A673 (cell line): ENCODE measurements at regions not wholly inside any gene's neighbourhood (a gene's known extent, or its start where the extent isn't known, plus 50 kb on each side); places are given as distances from the start of the nearest gene placed in this dataset.
"Not testable (repeated sequence)": the region's sequence is repeated elsewhere in the genome, so short reads cannot be mapped to it uniquely, and the experiment has no call there.

Source experiments
- BruUV-seq: library from RNA; stranded (reverse); fragments of 400-500 nt; replicated peaks from 2 replicates; lab custom pipeline; 2021; lab: Mats Ljungman, UMichigan
- CTCF ChIA-PET: fragments of 300-600 bp; sonication (Branson Sonifier 250); formaldehyde crosslinking; loops from one replicate; lab custom pipeline; 2022; ENCODE audit warnings: antibody characterized with exemption; lab: Charles Lee
- POLR2A ChIA-PET: fragments of 300-600 bp; sonication (Branson Sonifier 250); formaldehyde crosslinking; loops from one replicate; lab custom pipeline; 2022; ENCODE audit warnings: antibody characterized with exemption; ENCODE audit not compliant: low non-redundant PET; lab: Charles Lee
- DNase-seq: peaks from one replicate; pipeline ENCODE4 v3.0.0-alpha.2; 2015; ENCODE audit warnings: low spot score
- H3K27ac ChIP-seq: fragments of 200-600 bp; sonication (generic); 2 replicates; pipeline ENCODE4 v1.5.1; 2016; ENCODE audit warnings: mixed run types, low read depth, mild to moderate bottlenecking, mixed read lengths, antibody characterized with exemption, low read length; ENCODE audit not compliant: poor library complexity, severe bottlenecking
- H3K27me3 ChIP-seq: fragments of 200-600 bp; sonication (generic); replicated peaks from 2 replicates; pipeline ENCODE4 v1.6.1; 2017; ENCODE audit warnings: mixed run types, low read depth, mild to moderate bottlenecking, mixed read lengths, antibody characterized with exemption, low read length; ENCODE audit not compliant: insufficient read depth, poor library complexity
- H3K36me3 ChIP-seq: fragments of 200-600 bp; sonication (generic); 2 replicates; pipeline ENCODE4 v1.6.1; 2016; ENCODE audit warnings: mixed run types, mild to moderate bottlenecking, mixed read lengths, antibody characterized with exemption, low read length; ENCODE audit not compliant: insufficient read depth, poor library complexity, severe bottlenecking
- H3K4me1 ChIP-seq: fragments of 200-600 bp; sonication (generic); 2 replicates; pipeline ENCODE4 v1.6.1; 2017; ENCODE audit warnings: mixed run types, mild to moderate bottlenecking, mixed read lengths, antibody characterized with exemption, low read length; ENCODE audit not compliant: insufficient read depth, poor library complexity, severe bottlenecking
- H3K4me3 ChIP-seq: fragments of 200-600 bp; sonication (generic); 2 replicates; pipeline ENCODE4 v1.5.1; 2016; ENCODE audit warnings: low read depth, mixed run types, mild to moderate bottlenecking, mixed read lengths, low read length; ENCODE audit not compliant: poor library complexity, severe bottlenecking
- H3K9me3 ChIP-seq: fragments of 200-600 bp; sonication (generic); 2 replicates; pipeline ENCODE4 v1.6.1; 2016; ENCODE audit warnings: mixed run types, low read depth, mild to moderate bottlenecking, mixed read lengths, antibody characterized with exemption, low read length; ENCODE audit not compliant: poor library complexity, severe bottlenecking
- EZH2 ChIP-seq: fragments of 200-600 bp; sonication (generic); IDR thresholded peaks from 2 replicates; pipeline ENCODE4 v1.6.1; 2017; ENCODE audit warnings: borderline replicate concordance, low read depth, mild to moderate bottlenecking, mixed read lengths, antibody characterized with exemption, low read length; ENCODE audit not compliant: poor library complexity, severe bottlenecking
- intact Hi-C: fragments of 100-400 bp; cut with micrococcal nuclease; formaldehyde crosslinking; loops from one replicate; pipeline ENCODE4 v1.10.0; 2022; ENCODE audit not compliant: unreplicated experiment
- TF ChIP-seq, protein P1 (sequence below): fragments of 300-800, 200-600 bp; sonication (generic); conservative IDR thresholded peaks from 2 replicates; pipeline ENCODE4 v1.5.1; 2017; ENCODE audit warnings: low read depth, mild to moderate bottlenecking, antibody characterized with exemption, low read length, moderate library complexity, mixed read lengths

- H3K4me1 ChIP-seq, intact Hi-C loops, H3K9me3 ChIP-seq, H3K27me3 ChIP-seq, POLR2A ChIA-PET, H3K36me3 ChIP-seq, H3K27ac ChIP-seq, CTCF ChIA-PET, H3K4me3 ChIP-seq, BruUV-seq, DNase-seq: not testable (repeated sequence)
- TF ChIP-seq, protein P1, sequence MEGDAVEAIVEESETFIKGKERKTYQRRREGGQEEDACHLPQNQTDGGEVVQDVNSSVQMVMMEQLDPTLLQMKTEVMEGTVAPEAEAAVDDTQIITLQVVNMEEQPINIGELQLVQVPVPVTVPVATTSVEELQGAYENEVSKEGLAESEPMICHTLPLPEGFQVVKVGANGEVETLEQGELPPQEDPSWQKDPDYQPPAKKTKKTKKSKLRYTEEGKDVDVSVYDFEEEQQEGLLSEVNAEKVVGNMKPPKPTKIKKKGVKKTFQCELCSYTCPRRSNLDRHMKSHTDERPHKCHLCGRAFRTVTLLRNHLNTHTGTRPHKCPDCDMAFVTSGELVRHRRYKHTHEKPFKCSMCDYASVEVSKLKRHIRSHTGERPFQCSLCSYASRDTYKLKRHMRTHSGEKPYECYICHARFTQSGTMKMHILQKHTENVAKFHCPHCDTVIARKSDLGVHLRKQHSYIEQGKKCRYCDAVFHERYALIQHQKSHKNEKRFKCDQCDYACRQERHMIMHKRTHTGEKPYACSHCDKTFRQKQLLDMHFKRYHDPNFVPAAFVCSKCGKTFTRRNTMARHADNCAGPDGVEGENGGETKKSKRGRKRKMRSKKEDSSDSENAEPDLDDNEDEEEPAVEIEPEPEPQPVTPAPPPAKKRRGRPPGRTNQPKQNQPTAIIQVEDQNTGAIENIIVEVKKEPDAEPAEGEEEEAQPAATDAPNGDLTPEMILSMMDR: 0 out of 2 replicates have a peak, but pooled peaks have one; percentile 13
These were observed 109.2 kb upstream of the OR13F1 start for GRCh38 chr9:104394901-104395300.

DNA sequence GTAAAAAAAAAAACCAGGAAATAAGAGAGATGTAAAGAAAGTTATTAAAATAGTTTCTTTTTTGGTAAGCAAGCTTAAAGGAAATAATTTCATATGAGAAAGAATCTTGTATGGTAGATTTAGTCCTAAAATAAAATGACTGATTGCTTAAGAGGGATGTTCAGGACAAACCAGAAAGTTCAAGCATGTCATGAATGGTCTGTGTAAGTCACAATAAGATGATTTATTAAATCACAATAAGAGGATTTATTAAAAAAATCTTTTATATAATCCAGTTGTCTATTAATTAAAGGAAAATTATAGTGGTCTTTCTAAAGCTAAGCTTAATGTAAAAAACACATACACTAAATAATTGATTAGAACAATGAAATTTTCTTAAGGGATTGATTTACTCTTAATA, 91.8 kb upstream of the OR13F1 start:
- POLR2A ChIA-PET: no interaction called here
- H3K4me1 ChIP-seq: no peaks in the 10 kb centered on the region
- DNase-seq: no peak
- H3K36me3 ChIP-seq: no peaks in the 10 kb centered on the region
- TF ChIP-seq EZH2: no peak
- TF ChIP-seq, protein P1: no peak
- H3K27ac ChIP-seq: no peak overlapping the region
- CTCF ChIA-PET: no interaction called here
- no peaks in the 10 kb centered on the region for H3K27me3 ChIP-seq
- no TSS peak for BruUV-seq
- intact Hi-C loops: no loop called here
- H3K4me3 ChIP-seq: no peak overlapping the region
- peaks cover 30% of the 10 kb centered on the region for H3K9me3 ChIP-seq

DNA sequence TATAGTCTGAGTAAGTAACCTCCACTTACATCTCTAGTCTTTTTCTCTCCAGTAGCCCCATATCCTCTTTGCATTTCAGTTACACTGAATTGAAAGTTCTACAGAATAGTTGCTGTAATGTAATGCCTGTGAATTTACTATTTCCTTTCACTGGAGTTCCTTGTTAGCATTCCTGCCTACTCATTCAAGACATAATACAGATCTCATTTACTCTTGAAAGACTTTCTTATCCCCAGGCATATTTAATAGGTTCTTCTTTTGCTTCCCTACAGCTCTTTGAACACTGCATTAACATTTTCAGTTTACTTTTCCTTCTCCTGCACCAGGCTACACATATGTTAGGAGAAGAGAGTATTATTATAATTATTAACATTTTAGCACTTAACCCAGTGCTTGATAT, 87.6 kb upstream of the OR13F1 start:
- BruUV-seq: no TSS peak
- ChIA-PET POLR2A (no interaction called here), CTCF (no interaction called here)
- Histone ChIP-seq H3K9me3 (peaks cover 33% of the 10 kb centered on the region), H3K4me1 (no peaks in the 10 kb centered on the region), H3K27ac (no peak overlapping the region), H3K27me3 (no peaks in the 10 kb centered on the region), H3K4me3 (no peak overlapping the region), H3K36me3 (no peaks in the 10 kb centered on the region)
- DNase-seq: no peak
- intact Hi-C loops: no loop called here
- TF ChIP-seq EZH2: no peak
- TF ChIP-seq, protein P1: no peak
